Peyer's patch (tissue), 4 donors: ENCODE measurements at regions not wholly inside any gene's neighbourhood (a gene's known extent, or its start where the extent isn't known, plus 50 kb on each side); places are given as distances from the start of the nearest gene placed in this dataset.

Source experiments
- DNase-seq, 3 donors: peaks; one replicate each; pipeline ENCODE4 v3.0.0-alpha.2; 2017 to 2019
- H3K27ac ChIP-seq, 4 donors: fragments of 200-600 bp; sonication (generic); one replicate each; pipeline ENCODE4 v1.5.1; 2016 to 2019
- H3K27me3 ChIP-seq, 2 donors: fragments of 200-600 bp; sonication (generic); one replicate each; pipeline ENCODE4 v1.5.1; 2019
- H3K36me3 ChIP-seq, 3 donors: fragments of 200-600 bp; sonication (generic); one replicate each; pipeline ENCODE4 v1.5.1; 2016 to 2019
- H3K4me1 ChIP-seq, 4 donors: fragments of 200-600 bp; sonication (generic); one replicate each; pipeline ENCODE4 v1.5.1; 2016 to 2019
- H3K4me3 ChIP-seq, 4 donors: fragments of 200-600 bp; sonication (generic); 1 replicate in 3 of 4; 2 replicates in 1 of 4; pipeline ENCODE4 v1.5.1; 2016 to 2019; ENCODE audit warnings: mild to moderate bottlenecking in 1 of 4
- H3K9me3 ChIP-seq, 4 donors: fragments of 200-600 bp; sonication (generic); one replicate each; pipeline ENCODE4 v1.5.1; 2016 to 2019; ENCODE audit warnings: mild to moderate bottlenecking in 1 of 4
- CTCF ChIP-seq, 6 experiments: fragments of 450-650 bp in 4 of 6; fragments of 200-600 bp in 2 of 6; sonication (generic) in 1 of 6; IDR thresholded peaks; one replicate each; pipeline ENCODE4 v1.5.1; 2017 to 2019; ENCODE audit warnings: antibody characterized with exemption in 6 of 6, mild to moderate bottlenecking in 3 of 6, moderate library complexity in 1 of 6
- POLR2A ChIP-seq, 2 donors: fragments of 450-650 bp; IDR thresholded peaks; one replicate each; pipeline ENCODE4 v1.5.1; 2017; ENCODE audit warnings: antibody characterized with exemption in 2 of 2, mild to moderate bottlenecking in 2 of 2, moderate library complexity in 2 of 2
- small RNA-seq, 2 donors: library from RNA; depleted of rRNA; stranded (forward); fragments of <200 nt; gene quantifications; one replicate each; pipeline ENCODE3, GENCODE V24; 2016

- no peak overlapping the region for H3K27ac ChIP-seq
- TF ChIP-seq POLR2A (IDR thresholded peaks at IDR 0.05) (no peak), CTCF (IDR thresholded peaks at IDR 0.05) (no peak)
- no peak for DNase-seq
Observed at GRCh38 chr17:20948984-20949777, 93.6 kb downstream of the USP22 start.

More at GRCh38 chr17:20948984-20949777, 93.6 kb downstream of the USP22 start:
- no peaks in the 10 kb centered on the region for H3K9me3 ChIP-seq
- no peaks in the 10 kb centered on the region for H3K27me3 ChIP-seq
- no peaks in the 10 kb centered on the region for H3K4me1 ChIP-seq
- H3K36me3 ChIP-seq, result no peaks in the 10 kb centered on the region
- H3K4me3 ChIP-seq, result no peak overlapping the region

Small RNA genes in the stretch of these regions (small RNA-seq; reads per million reads assigned to genes)
- gene AC087499.6 (0 reads per million in 2 donors), gene RNU6-1178P (0 reads per million in 2 donors)
